H1 (cell line): ENCODE measurements at regions not wholly inside any gene's neighbourhood (a gene's known extent, or its start where the extent isn't known, plus 50 kb on each side); places are given as distances from the start of the nearest gene placed in this dataset.

ENCODE experiments used
- ASH2L ChIP-seq: fragments of 200-600, 300-600 bp; sonication (generic); IDR thresholded peaks from one replicate; pipeline ENCODE4 v1.7.1; 2017; ENCODE audit warnings: low read length
- CREB1 ChIP-seq: IDR thresholded peaks from 2 replicates; pipeline ENCODE4 v1.6.1; 2012; ENCODE audit warnings: inconsistent platforms
- EGR1 ChIP-seq: IDR thresholded peaks from 2 replicates; pipeline ENCODE4 v1.6.1; 2011; ENCODE audit warnings: low read depth, low read length, borderline replicate concordance
- GTF2F1 ChIP-seq: IDR thresholded peaks from 2 replicates; pipeline ENCODE4 v1.6.1; 2012; ENCODE audit warnings: low read depth, low read length, improper control_type of control experiment, borderline replicate concordance
- MAFK ChIP-seq: IDR thresholded peaks from 2 replicates; pipeline ENCODE4 v1.6.1; 2012; ENCODE audit warnings: low read depth, mild to moderate bottlenecking, improper control_type of control experiment, low read length
- RXRA ChIP-seq: IDR thresholded peaks from 2 replicates; pipeline ENCODE4 v1.6.1; 2011; ENCODE audit warnings: low read depth, mild to moderate bottlenecking, low read length, moderate library complexity; ENCODE audit not compliant: insufficient read depth
- SP2 ChIP-seq: IDR thresholded peaks from 2 replicates; pipeline ENCODE4 v1.6.1; 2012; ENCODE audit warnings: mild to moderate bottlenecking, low read length, inconsistent platforms

DNA sequence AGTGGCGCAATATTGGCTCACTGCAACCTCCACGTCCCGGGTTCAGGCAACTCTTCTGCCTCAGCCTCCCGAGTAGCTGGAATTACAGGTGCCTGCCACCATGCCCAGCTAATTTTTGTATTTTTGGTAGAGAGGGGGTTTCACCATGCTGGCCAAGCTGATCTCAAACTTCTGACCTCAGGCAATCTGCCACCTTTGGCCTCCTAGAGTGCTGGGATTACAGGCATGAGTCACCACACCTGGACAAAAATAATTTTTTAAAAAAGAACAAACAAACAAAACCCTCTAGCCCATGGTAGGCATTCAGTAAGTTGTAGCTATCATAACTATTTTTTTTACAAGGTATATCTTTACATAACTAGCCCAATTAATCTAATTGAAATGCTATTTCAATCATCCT is 73.9 kb upstream of the CAPRIN1 start (continued):
- TF ChIP-seq RXRA (no peak), GTF2F1 (no peak), CREB1 (no peak), SP2 (no peak), ASH2L (no peak), EGR1 (no peak), MAFK (no peak)
